ENCODE measurements at regions not wholly inside any gene's neighbourhood (a gene's known extent, or its start where the extent isn't known, plus 50 kb on each side); places are given as distances from the start of the nearest gene placed in this dataset.

DNA sequence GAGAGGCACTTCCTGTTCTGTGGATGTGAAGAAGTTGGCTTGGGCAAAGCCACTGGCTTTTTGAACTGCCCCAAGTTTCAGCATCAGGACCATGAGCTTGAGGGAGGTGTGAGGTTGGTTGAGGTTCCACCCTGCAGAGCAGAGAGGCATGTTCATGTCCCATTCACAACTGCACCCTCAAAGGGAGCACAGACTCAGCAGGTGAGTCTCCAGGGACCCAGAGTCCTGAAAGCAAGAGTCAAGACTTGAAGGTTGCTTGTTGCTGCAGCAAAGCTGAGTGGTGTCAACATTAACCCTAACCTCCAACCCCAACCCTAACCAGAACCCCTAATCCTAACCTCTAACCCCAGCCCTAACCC lies 556.3 kb downstream of the BRD1 start:
- Histone ChIP-seq H3K36me3 (no peaks in the 10 kb centered on the region), H3K27ac (no peak overlapping the region), H3K4me1 (no peaks in the 10 kb centered on the region), H3K9me3 (no peaks in the 10 kb centered on the region), H3K27me3 (peaks cover 4 to 56% (median 35%) of the 10 kb centered on the region in 3 donors), H3K4me3 (no peak overlapping the region)
- DNase-seq = no peak
- intact Hi-C loops (cut with DNase I) = no loop called here
- TF ChIP-seq, protein P1, sequence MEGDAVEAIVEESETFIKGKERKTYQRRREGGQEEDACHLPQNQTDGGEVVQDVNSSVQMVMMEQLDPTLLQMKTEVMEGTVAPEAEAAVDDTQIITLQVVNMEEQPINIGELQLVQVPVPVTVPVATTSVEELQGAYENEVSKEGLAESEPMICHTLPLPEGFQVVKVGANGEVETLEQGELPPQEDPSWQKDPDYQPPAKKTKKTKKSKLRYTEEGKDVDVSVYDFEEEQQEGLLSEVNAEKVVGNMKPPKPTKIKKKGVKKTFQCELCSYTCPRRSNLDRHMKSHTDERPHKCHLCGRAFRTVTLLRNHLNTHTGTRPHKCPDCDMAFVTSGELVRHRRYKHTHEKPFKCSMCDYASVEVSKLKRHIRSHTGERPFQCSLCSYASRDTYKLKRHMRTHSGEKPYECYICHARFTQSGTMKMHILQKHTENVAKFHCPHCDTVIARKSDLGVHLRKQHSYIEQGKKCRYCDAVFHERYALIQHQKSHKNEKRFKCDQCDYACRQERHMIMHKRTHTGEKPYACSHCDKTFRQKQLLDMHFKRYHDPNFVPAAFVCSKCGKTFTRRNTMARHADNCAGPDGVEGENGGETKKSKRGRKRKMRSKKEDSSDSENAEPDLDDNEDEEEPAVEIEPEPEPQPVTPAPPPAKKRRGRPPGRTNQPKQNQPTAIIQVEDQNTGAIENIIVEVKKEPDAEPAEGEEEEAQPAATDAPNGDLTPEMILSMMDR (IDR thresholded peaks at IDR 0.05) = no peak
- TF ChIP-seq POLR2AphosphoS5 (IDR thresholded peaks at IDR 0.05) = no peak
- TF ChIP-seq EP300 (IDR thresholded peaks at IDR 0.05) = no peak
- TF ChIP-seq POLR2A (IDR thresholded peaks at IDR 0.05) = no peak

DNA sequence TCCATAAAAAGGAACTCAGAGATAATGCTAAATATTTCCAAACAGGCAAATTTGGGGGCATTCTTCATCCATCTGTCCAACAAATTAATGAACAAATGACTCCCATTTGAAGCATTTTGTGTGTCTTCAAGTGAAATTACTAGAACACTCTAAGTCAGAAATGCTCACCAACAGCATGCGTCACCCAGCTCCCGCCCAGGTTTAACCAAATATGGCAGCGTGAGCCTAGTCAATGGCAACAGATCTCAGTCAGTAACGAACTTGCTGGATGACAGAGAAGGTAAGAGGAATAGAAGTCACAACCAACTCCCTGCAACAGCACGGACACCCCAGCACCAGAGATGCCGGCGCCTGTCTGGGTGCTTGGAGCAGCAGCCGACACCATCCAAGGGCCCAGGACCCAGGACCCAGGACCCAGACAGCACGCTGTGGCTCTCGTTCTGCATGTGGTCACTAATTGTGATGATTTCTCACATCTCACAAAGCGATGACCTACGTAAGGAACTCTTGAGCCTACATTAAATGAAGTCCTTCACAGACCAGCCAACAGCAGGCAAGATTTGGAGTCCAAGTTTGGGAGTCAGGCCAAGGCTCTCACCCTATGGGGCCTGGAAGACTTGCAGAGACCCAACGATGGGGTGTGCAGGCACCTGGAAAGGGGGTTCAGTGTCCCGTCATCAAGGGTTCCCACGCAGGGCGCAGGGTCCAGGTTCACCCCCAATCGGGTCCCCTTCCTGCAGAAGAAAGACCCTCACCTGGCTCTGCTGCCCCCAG lies 556.9 kb downstream of the BRD1 start:
- Histone ChIP-seq H3K4me3 (no peak overlapping the region), H3K36me3 (no peaks in the 10 kb centered on the region), H3K27me3 (peaks cover 4 to 54% (median 36%) of the 10 kb centered on the region in 3 donors), H3K27ac (no peak overlapping the region), H3K4me1 (no peaks in the 10 kb centered on the region), H3K9me3 (no peaks in the 10 kb centered on the region)
- TF ChIP-seq POLR2A (IDR thresholded peaks at IDR 0.05) (no peak), POLR2AphosphoS5 (IDR thresholded peaks at IDR 0.05) (no peak), EP300 (IDR thresholded peaks at IDR 0.05) (no peak)
- TF ChIP-seq, protein P1 (IDR thresholded peaks at IDR 0.05) = no peak
- DNase-seq = no peak
- intact Hi-C loops (cut with DNase I) = no loop called here
- WGBS, 2 donors = 85 to 92% methylated on average over 17 of the region's 17 CpGs

DNA sequence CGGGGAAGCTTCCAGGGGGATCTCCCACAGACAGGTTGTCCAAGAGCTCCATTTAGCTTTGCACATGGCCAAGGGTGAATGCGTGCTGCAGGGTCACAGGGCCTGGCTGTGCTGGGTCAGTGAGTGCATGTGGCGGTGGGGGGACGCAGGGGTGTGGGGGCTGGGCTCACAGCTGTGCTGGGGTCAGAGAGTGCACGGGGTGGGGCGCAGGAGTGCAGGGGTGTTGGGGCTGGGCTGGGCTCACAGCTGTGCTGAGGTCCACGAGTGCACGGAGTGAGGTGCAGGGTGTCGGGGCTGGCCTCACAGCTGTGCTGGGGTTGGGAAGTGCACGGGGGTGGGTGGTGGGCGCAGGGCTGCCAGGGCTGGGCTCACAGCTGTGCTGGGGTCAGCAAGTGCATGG lies 557.7 kb downstream of the BRD1 start:
- Histone ChIP-seq H3K36me3 (no peaks in the 10 kb centered on the region), H3K27me3 (peaks cover 4 to 50% (median 36%) of the 10 kb centered on the region in 3 donors), H3K27ac (no peak overlapping the region), H3K4me1 (no peaks in the 10 kb centered on the region), H3K4me3 (no peak overlapping the region), H3K9me3 (no peaks in the 10 kb centered on the region)
- intact Hi-C loops (cut with DNase I) = no loop called here
- WGBS, 2 donors = 9 to 21% methylated on average over 11 of the region's 11 CpGs
- DNase-seq = no peak
- no peak for TF ChIP-seq POLR2A (IDR thresholded peaks at IDR 0.05)

DNA sequence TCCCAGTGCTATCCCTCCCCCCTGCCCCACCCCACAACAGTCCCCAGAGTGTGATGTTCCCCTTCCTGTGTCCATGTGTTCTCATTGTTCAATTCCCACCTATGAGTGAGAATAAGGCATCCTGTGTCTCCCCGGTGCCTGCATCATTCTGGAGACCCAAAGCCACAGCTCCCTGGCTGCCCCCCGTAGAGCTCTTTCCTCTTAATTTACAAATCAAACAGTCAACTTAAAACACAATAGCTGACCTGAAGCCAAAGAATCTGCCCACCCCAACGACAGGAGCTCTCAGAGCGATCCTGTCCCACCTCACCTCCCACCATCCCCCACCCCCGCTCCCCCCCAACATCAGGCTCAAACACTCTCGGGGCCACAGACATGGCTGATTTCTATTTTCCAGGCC lies 558.3 kb downstream of the BRD1 start:
- WGBS, 2 donors = 10 to 31% methylated on average over 6 of the region's 6 CpGs
- Histone ChIP-seq H3K27ac (no peak overlapping the region), H3K27me3 (peaks cover 4 to 50% (median 36%) of the 10 kb centered on the region in 3 donors), H3K4me1 (no peaks in the 10 kb centered on the region), H3K4me3 (no peak overlapping the region), H3K9me3 (no peaks in the 10 kb centered on the region), H3K36me3 (no peaks in the 10 kb centered on the region)
- intact Hi-C loops (cut with DNase I) = no loop called here
- no peak for TF ChIP-seq POLR2AphosphoS5 (IDR thresholded peaks at IDR 0.05)
- TF ChIP-seq, protein P1 (IDR thresholded peaks at IDR 0.05) = no peak
- TF ChIP-seq POLR2A (IDR thresholded peaks at IDR 0.05) = no peak
- no peak for TF ChIP-seq EP300 (IDR thresholded peaks at IDR 0.05)
- DNase-seq = no peak

DNA sequence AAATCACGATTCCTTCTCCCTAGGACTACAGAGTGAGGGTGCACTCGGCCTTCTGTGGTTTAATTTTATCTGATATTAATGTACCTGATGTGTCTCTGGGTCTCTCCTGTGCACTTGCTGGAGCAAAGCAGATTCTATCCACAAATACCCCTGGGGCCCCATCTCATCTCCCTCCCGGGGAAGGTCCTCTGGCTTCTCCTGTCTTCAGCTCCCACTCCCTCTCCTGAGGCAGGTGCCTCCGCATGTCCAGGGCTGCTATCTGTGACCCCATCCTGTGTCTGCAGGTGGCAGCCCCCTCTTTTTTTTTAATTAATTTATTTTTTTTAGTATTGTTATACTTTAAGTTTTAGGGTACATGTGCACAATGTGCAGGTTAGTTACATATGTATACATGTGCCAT lies 558.7 kb downstream of the BRD1 start:
- 53 to 67% methylated on average over 4 of the region's 4 CpGs for WGBS, 2 donors
- DNase-seq = no peak
- no peaks in the 10 kb centered on the region for H3K9me3 ChIP-seq
- no peak for TF ChIP-seq EP300 (IDR thresholded peaks at IDR 0.05)
- TF ChIP-seq POLR2A (IDR thresholded peaks at IDR 0.05) = no peak
- no peak for TF ChIP-seq POLR2AphosphoS5 (IDR thresholded peaks at IDR 0.05)
- TF ChIP-seq, protein P1 (IDR thresholded peaks at IDR 0.05) = no peak
- no peak overlapping the region for H3K4me3 ChIP-seq
- H3K27ac ChIP-seq = no peak overlapping the region
- intact Hi-C loops (cut with DNase I) = no loop called here
- H3K36me3 ChIP-seq = no peaks in the 10 kb centered on the region
- H3K27me3 ChIP-seq = peaks cover 4 to 50% (median 36%) of the 10 kb centered on the region in 3 donors
- no peaks in the 10 kb centered on the region for H3K4me1 ChIP-seq
